ENCODE measurements at regions not wholly inside any gene's neighbourhood (a gene's known extent, or its start where the extent isn't known, plus 50 kb on each side); places are given as distances from the start of the nearest gene placed in this dataset.

GRCh38 chr3:89042236-89042835 lies 65.1 kb upstream of the EPHA3 start:
- DNase-seq, result no peak

- no peak for DNase-seq
Measured at GRCh38 chr3:89043406-89043932, 64.0 kb upstream of the EPHA3 start.

GRCh38 chr3:89046661-89047060 lies 60.8 kb upstream of the EPHA3 start:
- no peak for DNase-seq

GRCh38 chr3:89049119-89049518 lies 58.3 kb upstream of the EPHA3 start:
- no peak for DNase-seq

- no peak for DNase-seq
Measured at GRCh38 chr3:89052386-89052785, 55.0 kb upstream of the EPHA3 start.

- DNase-seq, result no peak
Measured at GRCh38 chr3:89057398-89057797, 50.0 kb upstream of the EPHA3 start.
